ENCODE measurements at regions not wholly inside any gene's neighbourhood (a gene's known extent, or its start where the extent isn't known, plus 50 kb on each side); places are given as distances from the start of the nearest gene placed in this dataset.

- ChIA-PET CTCF (no interaction called here), POLR2A (ENCODE audit: unreplicated experiment) (no interaction called here)
- Histone ChIP-seq H3F3A (ENCODE audit: low read length, unreplicated experiment) (no peaks in the 10 kb centered on the region), H3K4me3 (ENCODE audit: low read length) (no peak overlapping the region), H3K4me2 (ENCODE audit: low read length) (no peak overlapping the region), H3K79me2 (ENCODE audit: low read length) (no peaks in the 10 kb centered on the region), H3K9me3 (ENCODE audit: low read length) (peaks cover 19% of the 10 kb centered on the region; the same call in 1 of the 2 replicates), H3K4me1 (ENCODE audit: insufficient read depth, low read length) (no peaks in the 10 kb centered on the region; the same call in 1 of the 2 replicates), H3K27me3 (ENCODE audit: low read length) (no peaks in the 10 kb centered on the region), H4K20me1 (ENCODE audit: low read length) (no peaks in the 10 kb centered on the region), H3K9ac (ENCODE audit: low read length) (no peak overlapping the region), H3K9me2 (replicated peaks; ENCODE audit: low read length) (no peaks in the 10 kb centered on the region), H3K27ac (ENCODE audit: low read length) (no peak overlapping the region), H2AFZ (ENCODE audit: low read length) (no peak overlapping the region), H3K36me3 (ENCODE audit: low read depth, low read length) (no peaks in the 10 kb centered on the region)
- no TSS peak for BruUV-seq (replicated peaks)
- no peak for ATAC-seq
- DNase-seq: no peak
- intact Hi-C loops (cut with micrococcal nuclease): no loop called here
- TF ChIP-seq EZH2phosphoT487 (IDR thresholded peaks at IDR 0.05; ENCODE audit: borderline replicate concordance, low read length) (no peak), CTCF (conservative IDR thresholded peaks at IDR 0.05; ENCODE audit: low read depth, low read length) (no peak), EZH2 (IDR thresholded peaks at IDR 0.05; ENCODE audit: low read length, unreplicated experiment) (no peak)
These were observed 137.1 kb upstream of the FAM13C start for GRCh38 chr10:59499460-59499859.

GRCh38 chr10:59493017-59493416 lies 130.7 kb upstream of the FAM13C start:
- intact Hi-C loops (cut with micrococcal nuclease): no loop called here
- no peak for TF ChIP-seq EZH2 (IDR thresholded peaks at IDR 0.05; ENCODE audit: low read length, unreplicated experiment)
- TF ChIP-seq CTCF (conservative IDR thresholded peaks at IDR 0.05; ENCODE audit: low read depth, low read length): no peak
- no peak for TF ChIP-seq EZH2phosphoT487 (IDR thresholded peaks at IDR 0.05; ENCODE audit: borderline replicate concordance, low read length)

GRCh38 chr10:59479426-59479825 lies 117.1 kb upstream of the FAM13C start:
- Histone ChIP-seq H3K9ac (ENCODE audit: low read length) (no peak overlapping the region), H3K27ac (ENCODE audit: low read length) (no peak overlapping the region), H3K27me3 (ENCODE audit: low read length) (peaks cover 34% of the 10 kb centered on the region), H4K20me1 (ENCODE audit: low read length) (no peaks in the 10 kb centered on the region), H2AFZ (ENCODE audit: low read length) (no peak overlapping the region), H3K36me3 (ENCODE audit: low read depth, low read length) (no peaks in the 10 kb centered on the region), H3K9me2 (replicated peaks; ENCODE audit: low read length) (no peaks in the 10 kb centered on the region), H3K79me2 (ENCODE audit: low read length) (no peaks in the 10 kb centered on the region), H3K4me3 (ENCODE audit: low read length) (no peak overlapping the region), H3F3A (ENCODE audit: low read length, unreplicated experiment) (no peaks in the 10 kb centered on the region), H3K9me3 (ENCODE audit: low read length) (no peaks in the 10 kb centered on the region), H3K4me2 (ENCODE audit: low read length) (no peak overlapping the region), H3K4me1 (ENCODE audit: insufficient read depth, low read length) (no peaks in the 10 kb centered on the region)
- ChIA-PET CTCF (no interaction called here), POLR2A (ENCODE audit: unreplicated experiment) (interaction anchor here (0.6 kb wide), 1 partner anchor 328 kb away, joined by 6 read pairs; no protein-coding TSS in a partner anchor)
- no peak for TF ChIP-seq CTCF (conservative IDR thresholded peaks at IDR 0.05; ENCODE audit: low read depth, low read length)
- TF ChIP-seq EZH2 (IDR thresholded peaks at IDR 0.05; ENCODE audit: low read length, unreplicated experiment): no peak
- no peak for TF ChIP-seq EZH2phosphoT487 (IDR thresholded peaks at IDR 0.05; ENCODE audit: borderline replicate concordance, low read length)
- intact Hi-C loops (cut with micrococcal nuclease): no loop called here
- no peak for DNase-seq
- no peak for ATAC-seq
- no TSS peak for BruUV-seq (replicated peaks)

More at GRCh38 chr10:59493017-59493416, 130.7 kb upstream of the FAM13C start:
- no TSS peak for BruUV-seq (replicated peaks)
- Histone ChIP-seq H4K20me1 (ENCODE audit: low read length) (no peaks in the 10 kb centered on the region), H3K9ac (ENCODE audit: low read length) (no peak overlapping the region), H3K79me2 (ENCODE audit: low read length) (no peaks in the 10 kb centered on the region), H3K9me3 (ENCODE audit: low read length) (peaks cover 22% of the 10 kb centered on the region; the same call in 1 of the 2 replicates), H3K9me2 (replicated peaks; ENCODE audit: low read length) (no peaks in the 10 kb centered on the region), H3K27ac (ENCODE audit: low read length) (no peak overlapping the region), H3K4me3 (ENCODE audit: low read length) (no peak overlapping the region), H3K27me3 (ENCODE audit: low read length) (peaks cover 7% of the 10 kb centered on the region; the same call in 1 of the 2 replicates), H3F3A (ENCODE audit: low read length, unreplicated experiment) (no peaks in the 10 kb centered on the region), H3K36me3 (ENCODE audit: low read depth, low read length) (no peaks in the 10 kb centered on the region), H3K4me2 (ENCODE audit: low read length) (no peak overlapping the region), H3K4me1 (ENCODE audit: insufficient read depth, low read length) (no peaks in the 10 kb centered on the region), H2AFZ (ENCODE audit: low read length) (no peak overlapping the region)
- ChIA-PET POLR2A (ENCODE audit: unreplicated experiment) (no interaction called here), CTCF (no interaction called here)
- no peak for DNase-seq
- no peak for ATAC-seq
